ENCODE measurements at regions not wholly inside any gene's neighbourhood (a gene's known extent, or its start where the extent isn't known, plus 50 kb on each side); places are given as distances from the start of the nearest gene placed in this dataset.
"Not testable (repeated sequence)": the region's sequence is repeated elsewhere in the genome, so short reads cannot be mapped to it uniquely, and the experiment has no call there.

DNA sequence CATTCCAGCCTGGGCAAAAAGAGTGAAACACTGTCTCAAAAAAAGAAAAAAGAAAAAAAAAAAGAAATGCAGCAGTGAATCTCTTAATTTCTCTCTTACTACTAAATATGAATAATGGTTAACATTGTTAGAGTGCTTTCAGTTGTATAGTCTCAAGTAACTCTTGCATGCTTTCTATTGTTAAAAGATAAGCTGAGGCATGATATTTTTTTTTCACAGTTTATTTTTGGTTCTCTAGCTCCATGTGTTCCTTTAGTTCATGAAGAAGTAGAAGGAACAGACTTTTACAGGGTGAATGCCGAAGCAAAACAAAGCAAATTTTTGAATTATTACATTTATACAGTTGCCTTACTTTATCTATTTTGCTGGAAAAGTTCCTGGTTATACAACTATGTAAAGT lies 1180.9 kb downstream of the OTOL1 start:
- DNase-seq, result no peak

DNA sequence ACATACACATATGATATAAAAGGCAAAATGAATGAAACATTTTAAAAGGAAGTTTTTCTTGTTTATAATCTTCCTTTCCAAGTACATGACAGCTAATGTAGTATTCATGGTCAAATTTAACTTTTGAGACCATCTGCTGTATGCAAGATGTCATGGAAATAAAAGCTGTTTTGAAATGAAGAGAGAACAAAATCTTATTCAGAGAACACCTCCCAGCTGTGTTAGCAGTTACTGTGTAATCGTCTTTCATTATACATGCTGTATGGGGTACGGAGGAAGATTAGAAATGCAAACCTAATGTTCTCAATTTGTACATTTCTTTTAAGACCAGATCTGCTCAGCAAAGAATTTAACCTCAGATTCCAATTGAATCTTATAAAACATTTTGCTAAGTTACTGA lies 1182.3 kb downstream of the OTOL1 start:
- DNase-seq, result no peak

DNA sequence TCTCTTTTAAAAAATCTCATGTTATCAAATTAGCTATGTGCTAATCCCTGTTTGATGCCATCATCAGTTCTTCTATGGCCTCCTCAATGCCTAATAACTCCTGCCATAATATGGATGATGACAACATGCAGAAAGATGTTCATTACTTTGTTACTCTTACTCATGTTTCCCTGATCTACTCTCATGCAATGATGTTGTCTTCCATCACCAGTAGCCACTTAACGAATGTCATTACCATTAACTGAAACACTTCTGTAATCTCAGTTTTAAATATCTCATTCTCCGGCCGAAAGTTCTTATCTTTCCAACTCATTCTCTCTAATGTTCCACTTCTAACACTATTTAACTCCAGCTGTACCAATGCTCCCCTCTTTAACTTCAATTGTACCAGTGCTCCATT lies 1187.7 kb downstream of the OTOL1 start:
- DNase-seq, result no peak

DNA sequence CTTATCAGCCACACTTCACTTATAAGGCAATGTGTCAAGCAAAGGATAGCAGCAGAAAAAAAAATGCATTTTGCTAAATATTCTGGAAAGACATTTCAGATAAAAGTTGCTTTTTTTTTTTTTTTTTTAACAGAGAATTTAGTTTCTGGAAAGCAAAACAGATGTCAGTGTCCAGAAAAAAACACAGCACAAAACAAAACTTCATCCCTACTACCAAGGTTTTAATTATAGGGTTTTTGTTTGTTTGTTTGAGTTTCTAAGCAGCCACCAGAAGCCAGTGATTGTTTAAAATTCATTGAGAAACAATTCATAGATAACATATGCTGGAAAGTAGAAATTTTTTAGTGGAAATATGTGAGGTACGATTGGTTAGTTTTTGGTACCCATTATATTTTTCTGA lies 1202.7 kb downstream of the OTOL1 start:
- no peak for DNase-seq

DNA sequence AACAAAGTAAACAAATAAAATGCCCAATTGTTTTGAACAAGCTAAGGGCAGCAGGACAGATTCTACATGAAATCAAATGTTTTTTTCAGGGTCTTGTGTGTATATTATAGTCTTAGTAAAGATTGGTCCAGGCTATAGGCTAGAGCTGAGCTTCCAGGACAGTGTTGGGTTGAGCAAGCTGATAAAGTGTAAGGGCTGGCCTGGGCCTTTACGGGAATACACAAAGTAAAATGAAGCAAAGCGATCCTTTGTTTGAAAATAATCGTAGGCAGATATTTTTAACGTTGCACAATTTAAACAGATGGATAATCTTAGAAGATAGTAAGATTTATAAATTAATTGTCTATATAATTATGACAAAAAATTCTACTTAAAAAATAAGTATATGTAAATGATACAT lies 1204.6 kb downstream of the OTOL1 start:
- no peak for DNase-seq

DNA sequence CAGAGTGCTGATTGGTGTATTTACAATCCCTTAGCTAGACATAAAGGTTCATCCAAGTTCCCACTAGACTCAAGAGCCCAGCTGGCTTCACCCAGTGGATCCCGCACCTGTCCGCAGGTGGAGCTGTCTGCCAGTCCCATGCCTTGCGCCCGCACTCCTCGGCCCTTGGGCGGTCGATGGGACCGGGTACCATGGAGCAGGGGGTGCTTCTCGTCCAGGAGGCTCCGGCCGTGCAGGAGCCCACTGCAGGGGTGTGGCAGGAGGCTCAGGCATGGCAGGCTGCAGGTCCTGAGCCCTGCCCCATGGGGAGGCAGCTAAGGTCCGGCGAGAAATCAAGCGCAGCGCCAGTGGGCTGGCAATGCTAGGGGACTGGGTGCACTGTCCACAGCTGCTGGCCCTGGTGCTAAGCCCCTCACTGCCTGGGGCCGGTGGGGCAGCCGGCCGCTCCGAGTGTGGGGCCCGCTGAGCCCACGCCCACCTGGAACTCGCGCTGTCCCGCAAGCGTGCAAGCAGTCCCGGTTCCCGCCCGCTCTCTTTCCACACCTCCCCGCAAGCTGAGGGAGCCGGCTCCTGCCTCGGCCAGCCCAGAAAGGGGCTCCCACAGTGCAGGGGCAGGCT lies 1206.3 kb downstream of the OTOL1 start:
- DNase-seq, result no peak

DNA sequence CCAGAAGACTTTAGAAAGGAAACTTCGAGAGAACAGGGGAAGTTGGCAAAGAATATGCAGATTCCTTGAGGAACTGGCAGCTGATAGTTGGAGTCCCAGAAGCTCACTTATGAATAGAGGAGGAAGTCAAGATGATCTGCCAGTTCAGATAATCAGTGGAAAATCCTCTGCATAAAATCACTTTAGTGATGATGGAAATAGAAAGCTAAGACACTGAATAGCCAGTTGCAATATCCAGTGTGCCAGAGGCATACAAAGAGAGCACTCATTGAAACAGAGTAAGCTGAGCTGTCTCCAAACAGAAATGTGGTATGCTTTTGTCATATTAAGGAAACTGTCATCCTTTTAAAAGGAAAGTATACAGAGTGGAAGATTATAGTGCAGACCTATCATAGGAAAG lies 1207.6 kb downstream of the OTOL1 start:
- no peak for DNase-seq

DNA sequence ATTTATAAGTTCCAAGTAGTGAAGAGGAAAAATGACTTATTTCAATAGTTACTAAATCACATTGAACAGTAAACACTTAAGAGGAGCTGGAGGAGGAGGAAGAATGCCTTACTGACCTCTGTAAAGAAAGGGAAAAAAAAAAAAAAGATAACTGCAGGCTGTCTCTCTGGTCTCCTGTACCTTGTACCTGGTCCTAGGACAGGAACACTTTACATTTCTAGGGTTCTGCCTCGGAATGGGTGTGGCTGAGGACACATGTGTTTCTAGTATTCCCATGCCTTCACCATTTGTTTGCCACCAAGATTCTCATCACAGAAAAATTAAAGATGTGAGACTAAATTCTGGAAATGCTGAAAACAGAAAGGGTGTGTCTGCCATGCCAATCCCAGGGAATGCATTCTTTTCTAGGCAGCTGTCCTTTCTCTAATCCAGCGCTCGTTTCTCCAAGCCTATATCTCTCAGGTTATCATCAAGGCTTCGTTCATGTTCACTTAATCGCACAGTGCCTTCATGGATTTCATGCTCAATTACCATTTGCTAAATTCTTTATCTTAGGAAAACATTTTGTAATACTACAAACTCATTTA lies 1208.3 kb downstream of the OTOL1 start:
- DNase-seq, result no peak

DNA sequence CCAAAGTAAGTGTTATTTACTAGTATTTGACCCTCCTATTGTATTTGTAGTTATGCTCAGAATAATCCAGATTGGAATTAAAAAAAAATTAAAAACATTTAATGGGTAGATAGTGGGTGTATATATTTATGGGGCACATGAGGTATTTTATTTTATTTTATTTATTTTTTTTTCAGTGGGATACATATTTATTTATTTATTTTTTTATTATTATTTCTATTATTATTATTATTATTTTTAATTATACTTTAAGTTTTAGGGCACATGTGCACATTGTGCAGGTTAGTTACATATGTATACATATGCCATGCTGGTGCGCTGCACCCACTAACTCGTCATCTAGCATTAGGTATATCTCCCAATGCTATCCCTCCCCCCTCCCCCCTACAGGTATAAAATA lies 1211.8 kb downstream of the OTOL1 start:
- DNase-seq, result not testable (repeated sequence)

DNA sequence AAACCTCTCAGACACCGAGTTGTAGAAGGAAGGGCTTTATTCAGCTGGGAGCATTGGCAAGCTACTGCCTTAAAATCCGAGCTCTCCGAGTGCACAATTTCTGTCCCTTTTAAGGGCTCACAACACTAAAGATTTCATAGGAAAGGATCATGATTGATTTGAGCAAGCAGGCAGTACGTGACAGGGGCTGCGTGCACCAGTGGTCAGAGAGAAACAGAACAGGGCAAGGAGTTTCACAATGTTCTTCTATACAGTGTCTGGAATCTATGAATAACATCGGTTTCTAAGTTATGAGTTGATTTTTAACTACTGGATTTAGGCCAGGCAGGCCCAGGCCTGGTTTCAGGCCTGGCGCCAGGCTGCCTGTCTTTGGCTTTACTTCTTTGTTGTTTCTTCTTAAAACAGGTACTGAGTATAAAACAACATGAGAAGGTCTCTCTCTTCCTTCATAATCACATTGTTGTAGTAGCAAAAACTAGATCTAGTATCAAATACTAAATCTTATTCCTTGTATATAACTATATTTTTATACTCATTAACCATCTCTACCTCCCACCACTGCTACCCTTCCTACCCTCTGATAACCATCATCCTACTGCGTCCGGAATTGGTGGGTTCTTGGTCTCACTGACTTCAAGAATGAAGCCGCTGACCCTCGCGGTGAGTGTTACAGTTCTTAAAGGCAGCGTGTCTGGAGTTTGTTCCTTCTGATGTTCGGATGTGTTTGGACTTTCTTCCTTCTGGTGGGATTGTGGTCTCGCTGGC lies 1212.5 kb downstream of the OTOL1 start:
- not testable (repeated sequence) for DNase-seq

DNA sequence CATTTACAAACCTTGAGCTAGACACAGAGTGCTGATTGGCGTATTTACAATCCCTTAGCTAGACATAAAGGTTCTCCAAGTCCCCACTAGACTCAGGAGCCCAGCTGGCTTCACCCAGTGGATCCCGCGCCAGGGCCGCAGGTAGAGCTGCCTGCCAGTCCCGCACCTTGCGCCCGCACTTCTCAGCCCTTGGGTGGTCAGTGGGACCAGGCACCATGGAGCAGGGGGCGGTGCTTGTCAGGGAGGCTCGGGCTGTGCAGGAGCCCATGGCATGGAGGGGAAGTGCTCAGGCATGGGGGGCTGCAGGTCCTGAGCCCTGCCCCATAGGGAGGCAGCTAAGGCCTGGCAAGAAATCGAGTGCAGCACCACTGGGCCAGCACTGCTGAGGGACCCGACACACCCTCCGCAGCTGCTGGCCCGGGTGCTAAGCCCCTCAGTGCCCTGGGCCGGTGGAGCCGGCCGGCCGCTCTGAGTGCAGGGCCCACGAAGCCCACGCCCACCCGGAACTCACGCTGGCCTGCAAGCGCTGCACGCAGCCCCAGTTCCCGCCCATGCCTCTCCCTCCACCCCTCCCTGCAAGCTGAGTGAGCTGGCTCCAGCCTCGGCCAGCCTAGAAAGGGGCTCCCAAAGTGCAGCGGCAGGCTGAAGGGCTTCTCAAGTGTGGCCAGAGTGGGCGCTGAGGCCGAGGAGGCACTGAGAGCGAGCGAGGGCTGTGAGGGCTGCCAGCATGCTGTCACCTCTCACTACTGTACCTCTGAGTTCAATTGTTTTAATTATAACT lies 1213.9 kb downstream of the OTOL1 start:
- DNase-seq, result no peak

DNA sequence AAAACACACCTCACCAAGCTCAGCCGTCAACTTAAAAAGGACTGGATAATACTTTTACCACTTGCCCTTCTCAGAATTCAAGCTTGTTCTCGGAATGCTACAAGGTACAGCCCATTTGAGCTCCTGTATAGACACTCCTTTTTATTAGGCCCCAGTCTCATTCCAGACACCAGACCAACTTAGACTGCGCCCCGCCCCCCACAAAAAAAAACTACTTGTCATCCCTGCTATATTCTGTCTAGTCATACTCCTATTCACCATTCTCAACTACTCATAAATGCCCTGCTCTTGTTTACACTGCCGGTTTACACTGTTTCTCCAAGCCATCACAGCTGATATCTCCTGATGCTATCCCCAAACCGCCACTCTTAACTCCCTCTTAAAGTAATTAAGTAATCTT lies 1220.5 kb downstream of the OTOL1 start:
- DNase-seq, result not testable (repeated sequence)

DNA sequence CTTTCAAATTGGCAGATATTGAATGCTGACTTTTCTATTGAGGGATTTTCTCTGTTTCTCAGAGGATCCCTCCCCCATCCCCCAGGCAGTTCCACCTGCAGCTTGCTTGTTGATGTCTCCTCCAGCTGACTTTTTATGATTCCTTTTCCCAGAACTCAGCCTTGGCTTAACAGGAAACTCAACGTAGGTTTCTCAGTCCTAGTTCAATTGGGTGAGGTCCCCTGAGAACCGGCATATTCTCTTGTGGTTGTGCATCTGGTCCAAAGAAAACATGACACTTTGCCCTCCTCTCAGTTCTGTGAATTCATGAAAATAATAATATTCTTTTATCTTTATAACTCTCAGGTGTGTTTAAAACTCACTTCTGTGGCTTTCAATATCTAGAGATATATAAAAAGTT lies 1222.1 kb downstream of the OTOL1 start:
- DNase-seq, result no peak

DNA sequence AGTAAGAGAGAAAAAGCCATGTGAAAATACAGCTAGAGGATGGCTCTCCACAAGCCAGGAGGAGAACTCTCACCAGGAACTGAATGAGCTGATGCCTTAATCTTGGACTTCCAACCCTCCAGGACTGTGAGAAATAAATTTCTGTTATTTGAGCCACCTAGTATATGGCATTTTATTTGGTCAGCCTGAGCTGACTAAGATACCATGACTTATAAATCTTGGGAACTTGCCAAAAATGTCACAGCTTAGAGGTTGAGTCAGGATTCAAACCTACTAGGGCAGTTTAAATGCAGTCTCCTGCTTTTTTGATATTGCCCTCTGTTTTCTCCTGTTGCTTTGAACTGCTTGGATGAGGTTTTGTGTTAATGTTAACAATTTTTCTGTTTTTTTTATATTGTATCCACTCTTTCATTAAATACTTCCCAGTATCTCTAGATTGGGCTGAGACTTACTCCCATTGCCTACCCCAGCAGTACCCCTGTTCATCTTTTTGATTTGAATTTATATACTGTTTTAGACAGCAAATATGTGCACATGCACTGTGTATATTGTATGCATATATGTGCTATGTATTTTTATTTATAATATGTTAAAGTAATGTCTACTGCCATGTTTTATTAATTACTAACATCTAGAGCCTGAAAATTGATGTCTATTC lies 1223.2 kb downstream of the OTOL1 start:
- no peak for DNase-seq

DNA sequence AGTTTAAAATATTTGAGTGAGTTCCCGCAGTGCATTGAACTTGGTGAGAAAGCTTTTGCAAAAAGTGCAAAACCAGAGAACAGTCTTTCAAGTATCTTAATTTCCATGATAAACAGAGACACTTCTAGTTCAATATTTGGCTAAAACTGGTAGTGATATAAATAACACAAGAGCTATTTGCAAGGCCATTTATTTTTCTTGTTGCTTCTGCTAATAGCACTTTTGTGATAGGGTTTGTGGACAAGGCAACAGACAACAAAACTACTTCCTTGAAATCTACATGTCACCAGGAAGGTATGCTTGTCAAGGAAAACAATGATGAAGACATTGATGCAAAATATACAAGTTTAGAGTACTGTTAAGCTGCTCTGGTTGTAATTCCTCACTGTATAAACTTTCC lies 1225.1 kb downstream of the OTOL1 start:
- DNase-seq, result no peak

DNA sequence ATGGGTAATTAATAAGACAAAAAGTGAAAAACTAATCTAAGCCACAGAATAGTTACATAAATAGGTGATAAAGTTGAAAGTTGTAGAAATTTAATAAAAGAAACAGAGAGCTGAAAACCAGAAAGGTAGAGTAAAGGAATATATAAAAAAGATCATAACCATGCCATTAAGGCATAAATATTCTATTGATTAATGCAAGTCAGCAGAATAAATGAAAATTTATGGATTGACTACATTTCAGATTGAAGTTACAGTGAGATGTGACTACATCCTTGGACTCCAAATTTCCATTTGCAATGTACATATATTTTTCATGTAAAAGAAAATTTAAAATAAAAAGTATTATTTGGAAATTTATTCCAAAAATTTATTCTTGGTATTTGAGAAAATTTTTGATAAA lies 1225.7 kb downstream of the OTOL1 start:
- no peak for DNase-seq

DNA sequence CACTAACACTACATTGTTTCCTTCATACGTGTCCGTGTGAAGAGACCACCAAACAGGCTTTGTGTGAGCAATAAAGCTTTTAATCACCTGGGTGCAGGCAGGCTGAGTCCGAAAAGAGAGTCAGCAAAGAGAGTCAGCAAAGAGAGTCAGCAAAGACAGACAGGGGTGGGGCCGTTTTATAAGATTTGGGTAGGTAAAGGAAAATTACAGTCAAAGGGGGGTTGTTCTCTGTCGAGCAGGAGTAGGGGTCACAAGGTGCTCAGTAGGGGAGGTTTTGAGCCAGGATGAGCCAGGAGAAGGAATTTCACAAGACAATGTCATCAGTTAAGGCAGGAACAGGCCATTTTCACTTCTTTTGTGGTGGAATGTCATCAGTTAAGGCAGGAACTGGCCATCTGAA lies 1226.2 kb downstream of the OTOL1 start:
- not testable (repeated sequence) for DNase-seq

DNA sequence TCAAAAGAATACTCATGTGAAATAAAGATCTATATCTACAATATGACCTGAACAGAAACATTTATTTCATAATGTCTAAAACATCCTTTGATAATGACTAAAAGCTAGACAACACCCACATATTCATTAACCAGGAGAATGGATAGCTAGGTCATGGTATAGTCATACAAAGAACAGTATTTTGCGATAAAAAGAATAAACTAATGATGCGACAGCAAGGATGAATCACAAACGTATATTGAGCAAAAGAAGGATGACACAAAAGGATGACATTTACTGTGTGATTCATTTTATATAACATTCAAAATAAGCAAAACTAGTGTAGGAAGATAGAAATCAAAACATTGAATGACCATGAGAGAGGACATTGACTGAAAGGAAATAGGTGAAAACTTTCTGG lies 1233.1 kb downstream of the OTOL1 start:
- DNase-seq, result no peak

DNA sequence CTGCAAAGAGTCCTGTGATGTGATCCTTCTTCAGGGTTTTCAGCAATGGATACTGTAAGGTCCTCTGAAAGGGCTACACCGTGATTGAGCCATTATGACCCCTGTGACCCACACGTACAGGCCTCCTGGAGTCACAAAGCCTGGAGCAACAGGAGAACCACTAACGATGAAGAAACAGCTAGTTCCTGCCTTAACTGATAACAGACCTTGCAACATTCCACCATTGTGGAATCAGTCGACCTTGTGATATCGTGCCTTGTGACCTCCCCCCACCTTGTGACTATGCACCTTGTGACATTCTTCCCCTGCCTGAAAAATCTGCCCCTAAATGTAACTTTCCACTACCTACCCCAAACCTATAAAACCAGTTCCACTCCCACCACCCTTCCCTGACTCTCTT lies 1235.4 kb downstream of the OTOL1 start:
- not testable (repeated sequence) for DNase-seq

DNA sequence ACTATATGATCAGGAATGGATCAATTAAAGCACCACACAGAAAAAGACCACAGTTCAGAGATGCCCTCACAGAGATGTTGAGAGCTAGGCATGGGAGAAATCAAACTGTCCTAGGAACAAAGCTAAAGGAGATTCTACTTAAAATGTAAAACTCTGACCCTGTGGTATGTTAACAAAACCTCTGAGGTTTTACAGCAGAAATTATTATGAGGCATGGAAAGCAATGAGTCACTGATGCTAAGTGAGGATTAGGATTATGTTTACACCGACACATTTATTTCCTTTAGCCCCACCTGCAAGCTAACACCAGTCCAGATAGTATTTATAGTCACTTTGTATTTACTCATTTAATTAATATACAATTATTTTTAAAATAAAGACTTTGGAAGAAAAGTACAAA lies 1242.2 kb downstream of the OTOL1 start:
- DNase-seq, result no peak

DNA sequence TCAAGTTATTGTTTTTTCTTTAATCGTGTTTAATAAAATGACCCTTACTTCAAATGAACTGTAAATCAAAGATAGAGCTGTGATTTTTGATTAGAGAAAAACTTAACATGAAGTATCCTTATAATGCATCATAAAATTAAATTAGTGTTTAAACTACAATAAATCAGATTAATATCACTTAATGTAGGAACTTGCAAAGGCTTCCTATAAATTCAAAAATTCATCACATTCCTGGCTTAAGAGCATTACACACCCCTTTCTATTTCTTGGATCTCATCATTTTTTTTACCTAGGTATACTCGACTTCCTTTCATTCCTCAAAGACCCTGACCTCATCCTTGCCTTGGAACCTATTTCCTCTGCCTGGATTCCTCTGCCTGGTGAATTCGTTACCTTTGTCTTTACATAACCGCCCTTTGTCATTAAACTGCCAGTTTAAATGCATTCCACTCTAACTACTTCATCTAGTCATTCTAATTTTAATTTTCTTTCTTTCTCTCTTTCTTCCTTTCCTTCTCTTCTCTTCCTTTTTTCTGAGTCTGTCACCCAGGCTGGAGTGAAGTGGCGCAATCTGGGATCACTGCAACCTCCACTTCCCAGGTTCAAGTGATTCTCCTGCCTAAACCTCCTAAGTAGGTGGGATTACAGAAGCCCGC lies 1244.5 kb downstream of the OTOL1 start:
- DNase-seq, result no peak

DNA sequence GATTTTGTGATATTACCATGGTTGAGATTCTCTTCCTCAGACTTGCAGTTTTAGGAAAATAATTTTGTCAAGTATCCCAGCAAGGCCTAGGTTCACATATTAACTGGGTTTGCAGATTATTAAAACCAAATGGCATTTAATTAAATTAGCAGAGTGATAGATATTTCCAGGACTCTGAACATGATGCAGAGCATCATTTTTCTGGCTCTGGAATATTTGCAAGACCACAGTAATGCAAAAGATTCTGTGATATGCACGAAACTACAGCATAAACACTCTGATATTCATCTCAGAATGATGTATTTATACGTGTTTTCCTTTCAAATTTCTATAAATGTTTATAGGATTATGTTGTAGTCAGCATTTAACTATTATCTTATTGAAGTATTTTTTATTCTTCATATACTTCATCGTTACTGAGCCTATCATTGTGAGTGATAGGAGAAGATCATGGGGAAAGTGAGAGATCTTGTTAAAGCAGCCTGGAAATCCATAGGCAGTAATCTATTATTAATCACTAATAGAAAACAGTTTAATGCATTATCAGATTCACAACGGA lies 1245.6 kb downstream of the OTOL1 start:
- no peak for DNase-seq
